GM21447 (cell line): ENCODE measurements at regions not wholly inside any gene's neighbourhood (a gene's known extent, or its start where the extent isn't known, plus 50 kb on each side); places are given as distances from the start of the nearest gene placed in this dataset.

Source experiments
- ATAC-seq: cut with Tn5 transposase; IDR thresholded peaks from one replicate; pipeline ENCODE4 v1.9.1; 2021; ENCODE audit not compliant: unreplicated experiment

- ATAC-seq: no peak
These were observed 307.6 kb upstream of the FBXO33 start for GRCh38 chr14:39739796-39740195.

GRCh38 chr14:39734306-39734705 lies 302.1 kb upstream of the FBXO33 start:
- ATAC-seq: no peak

DNA sequence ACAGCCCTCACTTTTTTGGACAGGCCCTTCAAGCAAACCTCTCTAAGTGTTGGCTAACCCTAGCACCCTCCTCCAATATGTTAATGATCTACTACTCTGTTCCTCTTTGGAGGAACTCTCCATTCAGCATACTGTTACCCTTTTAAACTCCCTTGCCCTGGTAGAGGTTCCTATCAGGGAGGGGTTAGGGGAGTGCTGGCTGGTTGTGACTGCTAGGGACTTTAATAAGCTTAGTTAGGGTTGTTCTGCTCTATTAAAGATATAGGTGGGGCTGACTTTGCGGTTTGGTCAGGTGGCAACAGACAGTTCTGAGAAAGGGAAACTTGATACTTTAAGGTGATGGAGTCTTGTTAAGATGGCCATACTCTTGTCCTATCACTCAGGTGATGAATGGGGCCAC lies 301.5 kb upstream of the FBXO33 start:
- ATAC-seq: no peak

- ATAC-seq: no peak
These were observed 299.7 kb upstream of the FBXO33 start for GRCh38 chr14:39731912-39732311.

- no peak for ATAC-seq
These were observed 294.3 kb upstream of the FBXO33 start for GRCh38 chr14:39726563-39726962.

- no peak for ATAC-seq
These were observed 290.5 kb upstream of the FBXO33 start for GRCh38 chr14:39722547-39723273.

DNA sequence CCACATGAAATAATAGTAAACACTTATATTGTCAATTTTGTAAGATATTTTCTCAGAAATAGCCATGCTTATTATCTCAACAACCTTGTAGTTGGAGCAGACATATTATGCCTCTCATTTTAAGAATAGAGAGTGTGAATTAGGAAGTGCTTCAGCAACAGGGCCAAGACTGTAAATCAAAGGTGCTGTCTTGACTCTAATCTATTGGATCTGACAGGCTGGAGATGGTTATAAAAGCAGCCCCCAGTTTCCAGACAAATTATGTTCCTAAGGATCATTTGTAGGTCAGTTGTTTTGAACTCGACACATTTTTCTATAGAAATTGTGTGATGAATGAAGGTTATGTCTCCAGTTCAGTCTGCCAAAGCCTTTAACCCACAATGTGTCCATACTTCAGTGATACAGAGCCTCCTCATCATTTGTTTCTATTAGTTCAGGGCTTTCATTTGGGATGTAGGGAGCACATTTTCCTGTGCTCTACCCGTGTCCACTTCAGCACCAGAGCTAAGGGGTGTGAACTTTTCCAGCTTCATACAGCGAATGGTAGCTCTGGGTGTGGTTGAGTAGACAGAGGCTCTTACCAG lies 284.8 kb upstream of the FBXO33 start:
- ATAC-seq: no peak

- no peak for ATAC-seq
These were observed 280.2 kb upstream of the FBXO33 start for GRCh38 chr14:39712293-39712999.

DNA sequence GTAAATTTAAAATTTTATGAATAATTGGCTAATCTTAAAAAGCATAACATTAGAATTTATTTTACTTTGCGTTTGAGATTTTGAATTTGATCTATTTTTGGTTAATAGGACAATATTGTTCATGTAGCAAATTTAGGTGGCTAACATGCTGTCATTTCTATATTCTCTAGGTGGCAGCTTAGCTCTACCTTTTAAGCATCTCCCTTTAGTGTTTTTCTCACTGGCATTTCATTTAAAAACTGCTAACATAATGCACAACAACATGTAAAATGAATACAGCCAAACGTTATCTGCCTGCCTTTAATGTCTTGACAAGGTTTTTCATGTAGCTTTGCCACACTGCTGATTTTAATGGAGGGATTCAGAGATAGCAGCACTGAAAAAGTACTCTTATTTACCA lies 272.4 kb upstream of the FBXO33 start:
- no peak for ATAC-seq

GRCh38 chr14:39694341-39694740 lies 262.1 kb upstream of the FBXO33 start:
- no peak for ATAC-seq

DNA sequence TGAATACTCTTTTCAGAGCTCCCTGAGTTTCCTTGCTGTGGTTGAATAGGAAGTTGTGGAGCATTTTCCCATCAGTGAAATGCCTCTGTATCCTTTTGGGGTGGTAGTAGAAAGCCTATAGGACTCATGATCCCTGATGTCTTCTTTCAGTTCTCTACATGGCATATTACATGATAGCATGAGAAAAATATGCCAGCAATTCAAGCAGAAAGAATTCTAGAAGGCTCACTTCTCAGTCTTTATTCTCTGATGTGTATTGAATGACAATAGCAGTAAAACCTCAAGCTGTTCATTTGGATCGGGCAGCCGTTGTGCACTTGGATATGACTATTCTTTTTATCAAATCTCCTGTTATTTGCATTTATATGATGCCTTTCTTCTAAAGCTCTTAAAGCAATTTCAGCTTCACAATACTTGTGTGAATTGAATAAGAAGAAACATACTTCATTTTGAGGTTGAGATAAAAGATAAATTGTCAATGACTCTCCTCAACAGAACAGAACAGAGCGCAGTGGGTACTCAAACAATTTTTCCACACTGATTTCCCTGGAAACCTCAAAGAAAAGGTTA lies 251.5 kb upstream of the FBXO33 start:
- ATAC-seq: no peak

DNA sequence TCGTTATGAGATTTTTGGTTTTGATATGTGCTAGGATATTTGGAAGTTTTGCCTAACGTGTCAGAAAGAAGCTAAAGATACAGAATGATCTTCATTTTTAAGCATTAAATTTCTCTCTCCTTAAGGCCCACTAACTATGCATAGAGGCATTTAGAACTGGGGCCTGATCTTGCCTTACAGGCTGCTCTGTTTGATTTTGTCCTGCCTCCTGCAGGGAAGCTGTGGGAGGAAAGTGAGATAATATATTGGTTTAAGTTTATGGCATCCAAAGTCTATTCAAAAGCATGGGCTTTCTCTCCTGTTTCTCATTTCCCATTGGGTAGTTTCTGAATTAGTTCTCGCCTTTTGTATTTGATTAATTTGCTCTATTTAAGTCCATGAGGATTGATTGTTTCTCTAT lies 250.3 kb upstream of the FBXO33 start:
- no peak for ATAC-seq

DNA sequence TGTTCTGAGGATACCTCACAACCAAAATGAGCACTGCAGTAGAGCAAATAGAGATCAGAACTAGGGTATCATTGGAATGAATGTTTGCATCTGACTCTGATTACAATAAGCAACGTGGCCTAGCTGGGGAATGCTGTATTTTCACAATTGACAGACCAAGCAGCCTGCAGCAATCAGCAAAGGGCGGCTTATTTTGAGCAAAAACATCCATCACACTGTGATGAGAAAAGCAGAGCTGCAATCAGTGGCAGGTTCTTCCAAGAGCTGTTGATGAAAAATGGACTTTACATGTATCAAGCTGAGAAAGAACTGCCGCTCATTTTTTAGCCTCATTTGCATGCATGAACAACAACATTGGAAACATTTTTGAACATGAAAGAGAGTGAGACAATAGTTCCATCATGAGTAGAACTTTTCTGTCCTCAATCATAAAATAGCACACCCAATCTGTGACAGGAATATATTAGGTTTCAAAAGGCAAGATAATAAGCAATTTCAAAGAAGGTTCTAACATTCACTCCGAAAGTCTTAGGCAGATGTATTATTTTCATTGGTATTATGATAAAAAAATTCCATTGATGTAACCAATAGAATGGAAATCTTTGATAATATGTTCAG lies 249.7 kb upstream of the FBXO33 start:
- ATAC-seq: no peak

GRCh38 chr14:39680777-39681176 lies 248.5 kb upstream of the FBXO33 start:
- ATAC-seq: peak; percentile 82

- no peak for ATAC-seq
These were observed 241.5 kb upstream of the FBXO33 start for GRCh38 chr14:39673734-39674133.

DNA sequence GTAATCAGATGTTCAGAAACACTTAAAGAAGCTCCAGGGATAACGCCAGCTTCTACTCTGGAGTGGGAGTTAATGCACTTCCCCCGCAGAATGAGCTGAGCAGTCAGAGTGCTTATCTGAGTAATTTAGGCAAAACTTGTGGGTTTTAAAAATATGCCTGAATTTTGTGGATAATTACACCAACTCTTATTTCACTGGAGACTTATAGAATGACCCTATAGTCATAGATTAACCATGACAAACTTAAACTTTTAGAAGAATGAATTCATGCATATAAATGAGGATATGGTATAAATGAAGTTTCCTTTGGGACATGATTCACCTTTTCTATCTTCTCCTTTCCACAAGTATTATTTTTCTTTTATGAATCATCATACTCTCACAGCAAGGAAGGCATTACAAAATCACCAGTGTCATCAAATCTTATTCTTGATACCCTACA lies 241.1 kb upstream of the FBXO33 start:
- ATAC-seq: no peak

DNA sequence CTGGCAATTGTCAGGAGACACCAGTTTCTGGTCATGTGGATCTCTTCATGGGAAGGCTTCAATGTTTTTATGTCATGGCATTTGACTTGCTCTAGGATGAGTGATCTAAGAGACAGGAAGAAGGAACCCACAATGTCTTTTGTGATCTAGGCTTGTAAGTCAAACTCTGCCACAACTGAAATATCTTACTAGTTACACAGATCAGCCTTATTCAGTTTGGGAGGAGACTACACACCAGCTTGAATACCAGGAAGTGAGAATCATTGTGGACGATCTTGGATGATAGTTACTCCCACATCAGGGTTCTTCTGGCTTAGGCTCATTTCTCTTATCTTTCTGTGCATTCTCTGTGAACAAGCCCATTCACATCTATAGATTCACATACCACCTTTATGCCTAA lies 236.2 kb upstream of the FBXO33 start:
- no peak for ATAC-seq

GRCh38 chr14:39666386-39666785 lies 234.2 kb upstream of the FBXO33 start:
- no peak for ATAC-seq

DNA sequence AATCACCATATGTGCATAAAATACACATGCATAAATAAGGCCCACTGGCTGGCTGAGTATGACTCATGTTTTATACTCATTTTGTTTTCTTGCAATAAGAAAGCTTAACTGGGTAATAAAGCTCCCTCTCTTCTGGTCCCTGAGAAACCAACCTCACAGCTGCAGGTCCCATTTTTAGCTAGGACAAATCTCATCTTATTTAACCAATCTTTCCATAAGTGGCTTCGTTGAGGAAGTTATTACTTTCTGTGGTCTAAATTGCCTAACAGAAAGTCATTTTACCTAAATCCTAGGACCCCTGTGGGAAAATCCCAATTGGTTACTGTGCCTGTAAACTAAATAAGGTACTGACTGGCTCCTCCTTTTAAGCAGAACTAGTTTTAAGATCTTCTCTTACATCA lies 232.8 kb upstream of the FBXO33 start:
- ATAC-seq: no peak

DNA sequence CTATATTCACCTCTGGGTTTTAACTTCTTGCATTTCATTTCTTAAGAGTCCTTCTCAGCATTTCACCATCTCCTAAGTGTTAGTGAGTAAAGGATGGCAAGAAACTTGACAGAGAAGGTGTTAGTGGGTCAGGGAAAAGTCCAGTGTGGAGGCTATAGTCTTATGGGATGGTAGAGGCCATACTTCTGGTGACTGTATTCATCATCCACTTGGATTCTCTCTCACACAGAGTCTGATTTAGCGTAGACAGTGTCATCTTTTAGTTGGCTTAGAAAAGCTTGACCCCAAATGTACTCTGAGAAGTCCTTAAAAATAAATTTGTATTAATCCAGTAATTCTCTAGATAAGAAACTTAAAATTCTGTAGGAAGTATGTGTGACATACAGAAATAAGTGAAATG lies 232.4 kb upstream of the FBXO33 start:
- no peak for ATAC-seq

DNA sequence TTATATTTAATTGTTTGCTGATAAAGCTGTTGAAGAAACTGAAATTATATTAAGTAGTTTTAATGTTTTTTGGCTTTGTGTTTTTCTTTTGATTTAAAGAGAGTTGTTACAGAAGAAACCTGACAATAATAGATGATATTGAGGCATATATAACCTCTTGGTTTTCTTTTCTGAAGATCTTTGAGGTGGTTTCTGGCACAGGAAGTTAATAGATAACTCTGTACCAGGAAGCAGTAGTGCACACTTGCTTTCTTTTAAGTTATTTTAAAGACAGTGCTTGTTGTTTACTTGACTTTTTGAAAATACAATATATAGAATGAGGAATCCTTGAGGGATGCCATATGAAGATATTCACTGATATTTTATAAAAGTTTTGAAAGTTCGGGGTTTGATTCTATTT lies 209.0 kb upstream of the FBXO33 start:
- peak; percentile 61 for ATAC-seq
